Kasumi-1 (cell line): ENCODE measurements at regions not wholly inside any gene's neighbourhood (a gene's known extent, or its start where the extent isn't known, plus 50 kb on each side); places are given as distances from the start of the nearest gene placed in this dataset.
"Not testable (repeated sequence)": the region's sequence is repeated elsewhere in the genome, so short reads cannot be mapped to it uniquely, and the experiment has no call there.

ENCODE experiments used
- DNase-seq, 2 experiments: peaks; one replicate each; lab custom pipeline; 2025; lab: John Stamatoyannopoulos, UW

GRCh38 chr12:116430911-116431565 lies 128.1 kb upstream of the MAP1LC3B2 start:
- no peak for DNase-seq

DNA sequence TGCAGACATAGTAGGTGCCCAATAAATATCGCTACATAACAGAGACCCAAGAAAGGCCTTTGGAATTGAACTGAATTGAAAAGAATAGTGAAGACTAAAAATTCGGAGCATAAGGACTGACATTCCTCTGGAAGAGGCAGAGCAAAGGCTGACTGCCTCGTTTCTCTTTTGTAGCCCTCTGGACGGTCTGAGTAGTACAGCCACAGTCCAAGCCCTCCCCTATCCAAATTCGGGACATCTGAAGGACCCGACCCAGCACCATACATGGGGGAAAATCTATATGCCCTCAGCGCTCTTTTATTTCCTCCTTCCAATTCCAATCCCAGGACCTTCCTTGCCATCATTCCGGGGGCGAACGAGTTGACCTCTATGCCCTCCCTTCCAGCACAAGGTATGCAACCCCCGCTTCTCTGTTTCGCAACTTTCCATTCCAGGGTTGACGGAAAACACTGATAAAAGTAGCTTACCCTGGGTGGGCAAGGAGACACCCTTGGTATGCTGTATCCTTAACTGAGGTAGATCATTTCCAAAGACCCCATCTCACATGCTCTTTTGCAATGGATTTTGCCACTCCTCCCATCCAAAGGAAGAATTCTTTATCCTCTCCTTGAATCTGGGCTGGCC lies 127.4 kb upstream of the MAP1LC3B2 start:
- DNase-seq = no peak

DNA sequence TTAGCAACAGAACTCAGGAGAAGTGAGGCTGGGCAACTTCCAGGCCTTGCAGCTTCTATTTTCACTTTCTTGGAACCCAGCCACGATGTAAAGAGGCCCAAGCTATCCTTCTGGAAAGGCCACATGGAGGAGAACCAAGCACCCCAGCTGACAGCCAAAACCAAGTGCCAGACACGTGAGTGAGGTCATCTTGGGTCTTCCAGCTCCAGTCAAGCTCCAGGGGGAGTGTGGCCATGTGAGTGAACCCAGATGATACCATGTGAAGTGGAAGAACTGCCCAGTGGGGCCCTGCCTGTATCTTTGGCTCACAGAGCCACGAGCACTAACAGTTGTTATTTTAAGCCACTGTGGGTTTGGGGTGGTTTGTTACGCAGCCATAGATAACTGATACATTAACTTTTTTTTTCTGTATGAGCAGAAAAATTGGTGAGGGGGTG lies 126.8 kb upstream of the MAP1LC3B2 start:
- no peak for DNase-seq

DNA sequence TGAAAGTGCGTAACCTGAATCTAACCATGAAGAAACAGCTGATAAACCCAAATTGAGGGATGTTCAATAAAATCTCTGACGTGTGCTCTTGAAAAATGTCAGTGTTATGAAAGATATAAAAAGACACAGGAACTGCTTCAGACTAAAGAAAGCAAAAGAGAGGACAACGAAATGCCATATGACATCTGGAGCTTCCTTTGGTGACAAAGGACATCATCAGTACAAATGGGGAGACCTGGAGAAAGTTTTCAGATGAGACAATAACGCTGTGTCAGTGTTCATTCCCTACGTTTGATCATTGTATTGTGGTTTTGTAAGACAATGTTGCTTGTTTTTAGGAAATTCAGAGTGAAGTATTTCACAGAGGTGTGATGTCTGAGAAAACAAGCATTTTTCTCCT lies 125.9 kb upstream of the MAP1LC3B2 start:
- no peak for DNase-seq

DNA sequence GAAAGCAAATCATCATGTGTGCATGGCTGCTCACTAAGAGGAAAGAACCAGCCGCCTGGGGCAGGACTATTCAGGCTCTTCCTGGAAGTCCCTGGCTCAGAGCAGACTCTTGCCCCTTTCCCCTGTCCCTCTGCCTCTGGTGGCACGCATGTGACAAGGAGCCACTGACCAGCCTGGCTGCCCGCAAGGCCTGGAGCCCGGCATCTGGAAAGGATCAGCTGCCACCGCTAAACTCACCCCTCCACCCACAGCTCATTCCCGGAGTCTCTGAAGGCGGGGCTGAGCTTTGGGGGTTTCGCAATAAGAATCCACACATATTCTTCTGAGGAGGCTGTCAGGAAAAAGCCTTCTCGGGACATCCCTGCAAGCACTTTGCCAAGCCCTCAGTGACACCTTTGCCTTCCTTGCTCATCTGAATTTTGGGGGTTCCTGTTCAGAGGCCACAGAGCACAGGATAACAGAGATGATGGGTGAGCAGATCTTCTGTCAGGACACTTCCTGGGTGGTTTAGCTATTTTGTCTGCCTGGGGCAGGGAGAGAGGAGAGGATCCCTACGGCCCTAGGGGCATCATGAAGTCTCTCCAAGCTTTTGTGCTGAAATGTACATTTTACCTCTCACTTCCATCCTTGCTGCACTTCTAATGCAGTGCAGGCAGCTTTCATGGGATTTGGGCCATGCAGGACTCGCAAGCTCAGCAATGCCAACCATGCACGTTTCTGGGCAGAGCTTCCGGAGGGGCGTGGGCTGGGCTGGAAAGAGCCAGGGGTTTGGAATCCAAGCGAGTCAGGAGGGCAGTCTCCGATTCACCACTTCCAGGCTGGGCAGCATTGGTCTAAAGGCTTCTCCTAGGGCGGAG lies 124.8 kb upstream of the MAP1LC3B2 start:
- DNase-seq = peak in 1 of 2 experiments; percentile 38

- DNase-seq = no peak
Measured at GRCh38 chr12:116435984-116436383, 123.2 kb upstream of the MAP1LC3B2 start.

DNA sequence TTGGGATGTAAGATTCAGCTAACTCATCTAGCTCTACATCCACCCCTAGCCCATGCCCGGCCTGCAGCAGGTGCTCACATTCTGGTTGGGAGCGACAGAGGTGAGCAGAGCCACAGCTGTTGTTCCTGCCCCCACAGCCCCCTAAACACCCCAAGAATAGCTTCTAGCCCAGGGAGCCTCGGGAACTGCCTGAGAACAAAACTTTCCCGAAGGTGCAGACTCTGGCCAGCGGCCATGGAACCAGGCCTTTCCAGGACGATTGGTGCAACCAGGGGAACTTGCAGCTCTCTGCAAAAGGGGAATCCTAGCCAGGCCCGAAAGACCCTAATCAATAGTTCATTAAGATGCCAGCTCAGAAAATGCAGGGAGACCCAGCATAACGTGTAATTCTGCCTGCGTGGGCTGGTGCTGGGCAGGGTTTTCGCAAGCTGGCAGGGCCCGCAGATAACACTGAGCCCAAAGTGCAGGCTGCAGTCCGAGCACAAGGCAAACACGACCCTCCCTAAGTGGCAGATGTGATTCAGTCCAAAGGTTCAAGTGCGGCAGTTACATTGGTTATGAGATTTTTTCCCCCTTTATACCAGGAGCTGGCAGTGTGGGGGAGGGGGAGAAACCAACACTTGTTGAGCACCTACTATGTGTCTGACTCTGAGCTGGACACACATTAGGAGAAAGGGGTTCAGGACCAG lies 122.5 kb upstream of the MAP1LC3B2 start:
- DNase-seq = no peak

DNA sequence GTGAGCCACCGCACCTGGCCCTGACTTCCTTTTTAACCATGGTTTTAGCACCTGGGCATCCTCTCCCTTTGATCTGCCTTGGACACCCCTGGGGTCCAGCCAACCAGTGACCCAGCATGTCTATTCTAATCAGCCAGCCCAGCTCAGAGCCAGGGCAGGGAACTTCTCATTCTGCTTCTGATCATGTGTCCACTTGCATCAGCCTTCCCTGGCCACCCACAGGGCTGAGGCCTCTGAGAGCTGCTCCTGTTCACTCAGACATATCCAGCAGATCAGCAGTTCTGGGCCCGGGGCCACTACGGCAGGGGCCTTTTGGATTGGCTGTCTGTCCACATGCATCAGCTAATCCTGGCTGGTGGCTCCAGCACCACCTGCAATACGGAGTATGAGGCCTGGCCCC lies 117.9 kb upstream of the MAP1LC3B2 start:
- no peak for DNase-seq

- DNase-seq = no peak
Measured at GRCh38 chr12:116442304-116442703, 116.9 kb upstream of the MAP1LC3B2 start.

- DNase-seq = no peak
Measured at GRCh38 chr12:116442946-116443345, 116.2 kb upstream of the MAP1LC3B2 start.

DNA sequence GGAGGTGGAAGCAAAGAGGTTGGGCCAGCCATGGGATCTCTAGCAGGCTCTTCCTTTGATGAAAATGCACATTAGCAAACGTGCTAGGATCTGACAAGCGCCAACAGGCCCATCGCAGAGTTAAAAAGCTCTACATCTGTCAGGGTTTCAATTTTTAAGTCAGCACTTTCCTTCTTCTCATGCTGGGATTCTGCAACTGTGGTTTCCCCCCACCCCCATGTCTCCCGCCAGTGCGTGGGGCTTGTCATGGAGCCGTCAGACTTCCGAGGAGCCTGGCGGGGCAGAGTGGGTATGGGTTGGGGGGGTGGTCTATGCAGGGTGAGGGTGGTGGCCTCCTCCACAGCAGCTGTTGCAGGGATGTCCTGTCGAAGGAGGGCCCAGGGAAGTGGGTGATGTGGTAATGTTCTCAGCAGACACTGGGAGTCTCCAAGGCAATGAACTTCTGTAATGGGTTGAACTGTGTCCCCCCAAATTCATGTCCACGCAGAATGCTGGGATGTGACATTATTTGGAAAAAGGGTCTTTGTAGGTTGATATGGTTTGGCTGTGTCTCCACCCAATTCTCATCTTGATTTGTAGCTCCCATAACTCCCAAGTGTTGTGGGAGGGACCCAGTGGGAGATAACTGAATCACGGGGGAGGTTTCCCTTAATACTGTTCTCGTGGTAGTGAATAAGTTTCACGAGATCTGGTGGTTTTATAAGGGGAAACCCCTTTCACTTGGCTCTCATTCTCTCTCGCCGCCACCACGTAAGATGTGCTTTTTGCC lies 115.2 kb upstream of the MAP1LC3B2 start:
- DNase-seq = peak; percentile 78 to 86

DNA sequence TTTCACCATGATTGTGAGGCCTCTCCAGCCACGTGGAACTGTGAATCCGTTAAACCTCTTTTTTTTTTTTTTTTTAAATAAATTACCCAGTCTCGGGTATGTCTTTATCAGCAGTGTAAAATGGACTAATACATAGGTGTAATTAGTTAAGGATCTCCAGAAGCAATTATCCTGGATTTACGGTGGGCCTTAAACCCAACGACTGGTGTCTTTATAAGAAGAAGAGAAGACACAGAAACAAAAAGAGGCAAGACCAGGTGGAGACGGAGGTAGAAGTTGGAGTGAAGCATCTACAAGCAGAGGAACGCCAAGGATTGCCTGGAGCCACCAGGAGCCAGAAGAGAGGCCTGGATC lies 114.6 kb upstream of the MAP1LC3B2 start:
- DNase-seq = no peak

DNA sequence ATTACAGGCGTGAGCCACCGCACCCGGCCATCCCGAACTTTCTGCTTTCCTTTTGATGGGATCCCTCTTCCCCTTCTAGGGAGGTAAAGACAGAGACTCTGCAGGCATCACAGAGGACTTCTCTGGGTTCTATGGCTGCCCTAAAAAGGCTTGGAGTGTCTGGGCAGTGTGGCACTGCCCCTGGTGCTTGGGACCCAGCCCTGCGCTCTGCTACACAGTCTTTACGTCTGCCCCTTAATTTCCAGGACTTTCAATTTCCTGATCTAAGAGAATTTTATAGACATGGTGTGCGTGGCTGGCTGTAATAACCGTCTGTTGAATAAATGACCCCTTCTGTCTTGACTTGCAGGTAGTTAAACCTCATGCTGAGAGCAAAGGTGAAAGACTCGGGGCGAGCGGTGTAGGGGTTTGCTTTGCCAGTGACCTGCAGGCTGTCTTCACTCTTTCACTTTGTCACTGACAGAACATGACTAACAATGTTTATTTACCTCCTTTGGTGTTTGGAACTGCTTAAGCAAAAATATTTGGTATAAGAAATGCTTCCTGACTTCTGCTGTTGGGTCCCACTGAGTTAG lies 110.9 kb upstream of the MAP1LC3B2 start:
- DNase-seq = no peak

DNA sequence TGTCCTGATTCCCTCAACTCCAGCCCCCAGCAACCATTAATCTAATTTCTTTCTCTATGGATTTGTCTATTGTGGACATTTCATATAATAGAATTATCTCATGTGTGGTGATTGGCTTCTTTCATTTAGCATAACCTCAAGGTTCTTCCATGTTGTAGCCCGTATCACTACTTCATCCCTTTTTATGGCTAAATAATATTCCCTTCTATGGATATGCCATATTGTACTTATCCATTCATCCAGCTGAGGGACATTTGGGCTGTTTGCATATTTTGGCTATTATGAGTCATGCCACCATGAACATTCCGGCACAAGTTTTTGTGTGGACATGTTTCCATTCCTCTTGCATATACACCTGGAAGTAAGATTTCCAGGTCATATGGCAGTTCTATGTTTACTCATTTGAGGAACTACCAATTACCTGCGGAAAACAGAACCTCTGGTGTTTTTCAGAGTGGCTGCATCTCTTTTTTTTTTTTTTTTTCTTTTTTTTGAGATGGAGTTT lies 108.7 kb upstream of the MAP1LC3B2 start:
- no peak for DNase-seq

- DNase-seq = not testable (repeated sequence)
Measured at GRCh38 chr12:116452975-116453374, 106.2 kb upstream of the MAP1LC3B2 start.

GRCh38 chr12:116453631-116454030 lies 105.5 kb upstream of the MAP1LC3B2 start:
- no peak for DNase-seq

- no peak for DNase-seq
Measured at GRCh38 chr12:116454076-116454475, 105.1 kb upstream of the MAP1LC3B2 start.

DNA sequence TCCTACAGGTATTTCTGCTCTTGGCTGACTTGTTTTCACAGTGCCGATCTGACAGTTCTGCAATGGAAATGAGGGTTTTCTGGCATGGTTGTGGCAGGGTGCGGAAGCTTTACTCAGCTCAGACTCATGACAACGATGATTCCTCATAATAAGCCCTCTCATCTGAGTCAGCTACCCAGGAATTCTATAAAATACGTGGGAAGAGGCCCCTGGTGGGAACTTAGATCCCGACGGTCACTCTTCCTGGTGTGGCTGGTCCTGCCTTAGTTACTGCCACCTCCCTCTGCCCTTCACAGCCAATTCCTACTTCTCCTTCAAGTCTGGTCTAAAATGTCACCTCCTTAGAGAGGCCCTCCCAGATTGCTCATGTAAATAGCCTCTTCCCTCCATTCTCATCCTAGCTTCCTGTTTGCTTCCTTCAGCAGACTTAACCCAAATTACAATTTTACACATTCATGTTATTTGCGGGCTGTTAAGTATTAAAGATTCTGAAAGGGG lies 104.2 kb upstream of the MAP1LC3B2 start:
- DNase-seq = no peak

GRCh38 chr12:116455540-116456329 lies 103.4 kb upstream of the MAP1LC3B2 start:
- DNase-seq = no peak
